ENCODE measurements at regions not wholly inside any gene's neighbourhood (a gene's known extent, or its start where the extent isn't known, plus 50 kb on each side); places are given as distances from the start of the nearest gene placed in this dataset.
"Not testable (repeated sequence)": the region's sequence is repeated elsewhere in the genome, so short reads cannot be mapped to it uniquely, and the experiment has no call there.

DNA sequence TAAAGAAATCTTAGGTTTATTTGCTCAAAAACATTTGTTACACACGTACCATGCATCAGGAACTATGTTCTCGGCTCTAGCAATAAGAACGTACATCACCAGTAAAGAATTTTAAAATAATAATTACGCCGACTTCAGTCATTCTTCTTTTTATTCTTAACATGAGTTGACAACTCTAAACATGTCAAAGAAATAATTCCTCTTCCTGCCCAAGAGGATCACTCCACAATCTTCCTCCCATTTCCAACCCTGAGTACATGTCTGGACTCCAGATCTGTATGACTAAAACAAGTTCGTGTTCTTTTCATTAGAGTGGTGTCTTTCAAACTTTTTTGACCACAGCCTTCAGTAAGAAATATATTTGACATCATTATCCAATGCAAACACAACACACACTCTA lies 201.6 kb upstream of the GRIA3 start:
- ChIA-PET CTCF (no interaction called here), POLR2A (no interaction called here)
- H3K4me3 ChIP-seq (ENCODE audit: low read depth in 2 of 2, low read length in 2 of 2) = no peak overlapping the region
- no peak overlapping the region for H3K27ac ChIP-seq (ENCODE audit: low read length)
- no TSS peak for BruUV-seq (replicated peaks)
- H3K36me3 ChIP-seq (ENCODE audit: control insufficient read depth, insufficient read depth, low read length) = no peaks in the 10 kb centered on the region
- intact Hi-C loops (cut with micrococcal nuclease; ENCODE audit: unreplicated experiment) = no loop called here
- H3K27me3 ChIP-seq (ENCODE audit: control insufficient read depth, insufficient read depth, low read length) = no peaks in the 10 kb centered on the region
- TF ChIP-seq POLR2AphosphoS5 (IDR thresholded peaks at IDR 0.05; ENCODE audit: low read depth, low read length) (no peak), TCF7L2 (IDR thresholded peaks at IDR 0.05; ENCODE audit: low read depth, low read length) (no peak), SIN3A (IDR thresholded peaks at IDR 0.05; ENCODE audit: borderline replicate concordance, insufficient read depth, low read depth, low read length) (no peak)
- TF ChIP-seq, protein P1, sequence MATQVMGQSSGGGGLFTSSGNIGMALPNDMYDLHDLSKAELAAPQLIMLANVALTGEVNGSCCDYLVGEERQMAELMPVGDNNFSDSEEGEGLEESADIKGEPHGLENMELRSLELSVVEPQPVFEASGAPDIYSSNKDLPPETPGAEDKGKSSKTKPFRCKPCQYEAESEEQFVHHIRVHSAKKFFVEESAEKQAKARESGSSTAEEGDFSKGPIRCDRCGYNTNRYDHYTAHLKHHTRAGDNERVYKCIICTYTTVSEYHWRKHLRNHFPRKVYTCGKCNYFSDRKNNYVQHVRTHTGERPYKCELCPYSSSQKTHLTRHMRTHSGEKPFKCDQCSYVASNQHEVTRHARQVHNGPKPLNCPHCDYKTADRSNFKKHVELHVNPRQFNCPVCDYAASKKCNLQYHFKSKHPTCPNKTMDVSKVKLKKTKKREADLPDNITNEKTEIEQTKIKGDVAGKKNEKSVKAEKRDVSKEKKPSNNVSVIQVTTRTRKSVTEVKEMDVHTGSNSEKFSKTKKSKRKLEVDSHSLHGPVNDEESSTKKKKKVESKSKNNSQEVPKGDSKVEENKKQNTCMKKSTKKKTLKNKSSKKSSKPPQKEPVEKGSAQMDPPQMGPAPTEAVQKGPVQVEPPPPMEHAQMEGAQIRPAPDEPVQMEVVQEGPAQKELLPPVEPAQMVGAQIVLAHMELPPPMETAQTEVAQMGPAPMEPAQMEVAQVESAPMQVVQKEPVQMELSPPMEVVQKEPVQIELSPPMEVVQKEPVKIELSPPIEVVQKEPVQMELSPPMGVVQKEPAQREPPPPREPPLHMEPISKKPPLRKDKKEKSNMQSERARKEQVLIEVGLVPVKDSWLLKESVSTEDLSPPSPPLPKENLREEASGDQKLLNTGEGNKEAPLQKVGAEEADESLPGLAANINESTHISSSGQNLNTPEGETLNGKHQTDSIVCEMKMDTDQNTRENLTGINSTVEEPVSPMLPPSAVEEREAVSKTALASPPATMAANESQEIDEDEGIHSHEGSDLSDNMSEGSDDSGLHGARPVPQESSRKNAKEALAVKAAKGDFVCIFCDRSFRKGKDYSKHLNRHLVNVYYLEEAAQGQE (IDR thresholded peaks at IDR 0.05; ENCODE audit: insufficient read depth in 1 of 2, low read depth in 2 of 2, low read length in 1 of 2) = no peak
- TF ChIP-seq, protein P2, sequence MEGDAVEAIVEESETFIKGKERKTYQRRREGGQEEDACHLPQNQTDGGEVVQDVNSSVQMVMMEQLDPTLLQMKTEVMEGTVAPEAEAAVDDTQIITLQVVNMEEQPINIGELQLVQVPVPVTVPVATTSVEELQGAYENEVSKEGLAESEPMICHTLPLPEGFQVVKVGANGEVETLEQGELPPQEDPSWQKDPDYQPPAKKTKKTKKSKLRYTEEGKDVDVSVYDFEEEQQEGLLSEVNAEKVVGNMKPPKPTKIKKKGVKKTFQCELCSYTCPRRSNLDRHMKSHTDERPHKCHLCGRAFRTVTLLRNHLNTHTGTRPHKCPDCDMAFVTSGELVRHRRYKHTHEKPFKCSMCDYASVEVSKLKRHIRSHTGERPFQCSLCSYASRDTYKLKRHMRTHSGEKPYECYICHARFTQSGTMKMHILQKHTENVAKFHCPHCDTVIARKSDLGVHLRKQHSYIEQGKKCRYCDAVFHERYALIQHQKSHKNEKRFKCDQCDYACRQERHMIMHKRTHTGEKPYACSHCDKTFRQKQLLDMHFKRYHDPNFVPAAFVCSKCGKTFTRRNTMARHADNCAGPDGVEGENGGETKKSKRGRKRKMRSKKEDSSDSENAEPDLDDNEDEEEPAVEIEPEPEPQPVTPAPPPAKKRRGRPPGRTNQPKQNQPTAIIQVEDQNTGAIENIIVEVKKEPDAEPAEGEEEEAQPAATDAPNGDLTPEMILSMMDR (IDR thresholded peaks at IDR 0.05) = no peak
- H3K9me3 ChIP-seq (ENCODE audit: control insufficient read depth, insufficient read depth, low read depth, low read length) = no peaks in the 10 kb centered on the region
- ATAC-seq (no peak), DNase-seq (ENCODE audit: low read depth, low spot score) (no peak)
- H3K4me1 ChIP-seq (ENCODE audit: control insufficient read depth, insufficient read depth, low read length) = no peaks in the 10 kb centered on the region
- in situ Hi-C loops (cut with HindIII; ENCODE audit: low pct_unique_long_range_greater_than_20kb, low sequenced_read_pairs) = no loop called here

DNA sequence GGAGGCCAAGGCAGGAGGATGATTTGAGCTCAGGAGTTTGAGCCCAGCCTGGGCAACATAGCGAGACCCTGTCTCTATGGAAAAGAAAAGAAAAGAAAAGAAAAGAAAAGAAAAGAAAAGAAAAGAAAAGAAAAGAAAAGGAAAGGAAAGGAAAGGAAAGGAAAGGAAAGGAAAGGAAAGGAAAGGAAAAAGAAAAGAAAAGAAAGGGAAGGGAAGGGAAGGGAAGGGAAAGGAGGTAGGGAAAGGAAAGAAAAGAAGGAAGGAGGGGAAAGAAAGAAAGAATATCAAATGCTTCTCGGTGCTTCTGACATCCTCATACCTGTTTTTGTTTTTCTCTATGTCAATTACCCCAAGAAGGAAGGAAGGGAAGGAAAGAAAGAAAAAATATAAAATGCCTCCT lies 181.2 kb upstream of the GRIA3 start:
- H3K4me3 ChIP-seq (ENCODE audit: low read depth in 2 of 2, low read length in 2 of 2); H3K36me3 ChIP-seq (ENCODE audit: control insufficient read depth, insufficient read depth, low read length); in situ Hi-C loops (cut with HindIII; ENCODE audit: low pct_unique_long_range_greater_than_20kb, low sequenced_read_pairs); ATAC-seq; H3K27ac ChIP-seq (ENCODE audit: low read length); H3K9me3 ChIP-seq (ENCODE audit: control insufficient read depth, insufficient read depth, low read depth, low read length); POLR2A ChIA-PET; CTCF ChIA-PET; H3K27me3 ChIP-seq (ENCODE audit: control insufficient read depth, insufficient read depth, low read length); DNase-seq (ENCODE audit: low read depth, low spot score); BruUV-seq (replicated peaks); H3K4me1 ChIP-seq (ENCODE audit: control insufficient read depth, insufficient read depth, low read length); intact Hi-C loops (cut with micrococcal nuclease; ENCODE audit: unreplicated experiment): not testable (repeated sequence)

DNA sequence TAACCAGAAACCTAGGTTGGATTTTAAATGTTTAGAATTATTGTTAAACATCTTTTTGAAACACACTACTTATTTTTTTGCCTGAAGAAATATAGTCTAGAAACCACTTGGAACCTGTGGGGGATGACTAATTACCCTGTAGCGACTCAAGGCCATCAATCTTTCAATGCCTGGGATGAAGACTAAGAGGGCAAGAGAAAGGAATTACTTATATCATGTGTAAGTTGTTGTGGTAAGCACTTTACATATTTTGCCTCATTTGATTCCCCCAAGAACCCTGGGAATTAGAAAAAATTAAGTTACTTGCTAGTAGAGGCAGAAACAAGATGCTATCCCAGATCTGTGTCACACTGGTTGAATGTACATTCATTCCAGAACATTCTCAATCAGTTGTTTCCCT lies 170.9 kb upstream of the GRIA3 start:
- no peak for ATAC-seq
- intact Hi-C loops (cut with micrococcal nuclease; ENCODE audit: unreplicated experiment) (no loop called here), in situ Hi-C loops (cut with HindIII; ENCODE audit: low pct_unique_long_range_greater_than_20kb, low sequenced_read_pairs) (no loop called here)
- H3K4me3 ChIP-seq (ENCODE audit: low read depth in 2 of 2, low read length in 2 of 2) = no peak overlapping the region
- BruUV-seq (replicated peaks) = no TSS peak
- no peaks in the 10 kb centered on the region for H3K4me1 ChIP-seq (ENCODE audit: control insufficient read depth, insufficient read depth, low read length)
- CTCF ChIA-PET = no interaction called here
- no peaks in the 10 kb centered on the region for H3K9me3 ChIP-seq (ENCODE audit: control insufficient read depth, insufficient read depth, low read depth, low read length)
- POLR2A ChIA-PET = no interaction called here
- TF ChIP-seq TCF7L2 (IDR thresholded peaks at IDR 0.05; ENCODE audit: low read depth, low read length) (no peak), SIN3A (IDR thresholded peaks at IDR 0.05; ENCODE audit: borderline replicate concordance, insufficient read depth, low read depth, low read length) (no peak), POLR2AphosphoS5 (IDR thresholded peaks at IDR 0.05; ENCODE audit: low read depth, low read length) (no peak)
- TF ChIP-seq, protein P1 (IDR thresholded peaks at IDR 0.05; ENCODE audit: insufficient read depth in 1 of 2, low read depth in 2 of 2, low read length in 1 of 2) = no peak
- TF ChIP-seq, protein P2 (IDR thresholded peaks at IDR 0.05) = no peak
- no peak overlapping the region for H3K27ac ChIP-seq (ENCODE audit: low read length)
- no peak for DNase-seq (ENCODE audit: low read depth, low spot score)
- no peaks in the 10 kb centered on the region for H3K27me3 ChIP-seq (ENCODE audit: control insufficient read depth, insufficient read depth, low read length)
- no peaks in the 10 kb centered on the region for H3K36me3 ChIP-seq (ENCODE audit: control insufficient read depth, insufficient read depth, low read length)

All from Panc1 (cell line).